ENCODE measurements at regions not wholly inside any gene's neighbourhood (a gene's known extent, or its start where the extent isn't known, plus 50 kb on each side); places are given as distances from the start of the nearest gene placed in this dataset.
A peak's percentile ranks its signal among the peaks of the same experiment; 100 is the strongest.

DNA sequence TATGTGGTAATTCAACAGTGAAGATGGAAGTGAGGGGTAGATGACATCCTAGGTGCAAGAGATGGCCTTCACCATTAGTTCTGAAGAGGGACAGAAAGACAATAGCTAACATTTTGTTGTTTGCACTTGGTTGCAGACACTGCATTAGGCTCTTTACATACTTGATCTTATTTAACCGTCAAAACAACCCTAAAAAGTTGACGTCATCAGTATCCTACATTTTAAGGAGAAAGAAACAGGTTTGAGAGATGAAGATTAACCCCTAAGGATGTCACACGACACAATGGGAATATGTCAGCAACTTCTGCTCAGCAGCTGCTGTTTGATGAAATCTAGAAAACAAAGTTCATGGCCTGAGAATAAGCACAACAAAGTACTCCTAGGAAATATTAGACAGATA, 72.6 kb upstream of the MC3R start:
- no peak for TF ChIP-seq ZFX (IDR thresholded peaks at IDR 0.05; ENCODE audit: borderline replicate concordance)
- TF ChIP-seq, protein P1, sequence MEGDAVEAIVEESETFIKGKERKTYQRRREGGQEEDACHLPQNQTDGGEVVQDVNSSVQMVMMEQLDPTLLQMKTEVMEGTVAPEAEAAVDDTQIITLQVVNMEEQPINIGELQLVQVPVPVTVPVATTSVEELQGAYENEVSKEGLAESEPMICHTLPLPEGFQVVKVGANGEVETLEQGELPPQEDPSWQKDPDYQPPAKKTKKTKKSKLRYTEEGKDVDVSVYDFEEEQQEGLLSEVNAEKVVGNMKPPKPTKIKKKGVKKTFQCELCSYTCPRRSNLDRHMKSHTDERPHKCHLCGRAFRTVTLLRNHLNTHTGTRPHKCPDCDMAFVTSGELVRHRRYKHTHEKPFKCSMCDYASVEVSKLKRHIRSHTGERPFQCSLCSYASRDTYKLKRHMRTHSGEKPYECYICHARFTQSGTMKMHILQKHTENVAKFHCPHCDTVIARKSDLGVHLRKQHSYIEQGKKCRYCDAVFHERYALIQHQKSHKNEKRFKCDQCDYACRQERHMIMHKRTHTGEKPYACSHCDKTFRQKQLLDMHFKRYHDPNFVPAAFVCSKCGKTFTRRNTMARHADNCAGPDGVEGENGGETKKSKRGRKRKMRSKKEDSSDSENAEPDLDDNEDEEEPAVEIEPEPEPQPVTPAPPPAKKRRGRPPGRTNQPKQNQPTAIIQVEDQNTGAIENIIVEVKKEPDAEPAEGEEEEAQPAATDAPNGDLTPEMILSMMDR (IDR thresholded peaks at IDR 0.05): no peak
- no peak overlapping the region for H3K27ac ChIP-seq

DNA sequence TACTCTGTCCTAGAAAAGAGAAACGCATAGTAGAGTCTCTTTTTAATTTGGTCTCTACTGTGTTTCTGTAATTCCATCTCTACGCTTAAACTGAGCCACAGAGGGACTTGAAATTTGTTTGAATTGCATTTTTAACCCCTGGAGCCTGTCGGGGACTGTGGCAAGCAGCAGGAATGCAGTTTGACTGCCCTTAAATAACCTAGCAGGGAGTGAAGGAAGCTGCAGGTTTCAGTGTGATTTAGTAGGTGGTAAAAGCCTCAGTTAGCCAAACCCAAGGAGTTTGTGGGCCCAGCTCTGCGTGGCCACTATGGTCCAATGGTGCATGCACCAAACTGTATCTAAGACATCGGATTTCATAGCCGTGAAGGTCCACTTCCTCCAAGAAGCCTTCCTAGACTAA, 70.3 kb upstream of the MC3R start:
- no peak overlapping the region for H3K27ac ChIP-seq
- TF ChIP-seq, protein P1 (IDR thresholded peaks at IDR 0.05): no peak
- no peak for TF ChIP-seq ZFX (IDR thresholded peaks at IDR 0.05; ENCODE audit: borderline replicate concordance)

DNA sequence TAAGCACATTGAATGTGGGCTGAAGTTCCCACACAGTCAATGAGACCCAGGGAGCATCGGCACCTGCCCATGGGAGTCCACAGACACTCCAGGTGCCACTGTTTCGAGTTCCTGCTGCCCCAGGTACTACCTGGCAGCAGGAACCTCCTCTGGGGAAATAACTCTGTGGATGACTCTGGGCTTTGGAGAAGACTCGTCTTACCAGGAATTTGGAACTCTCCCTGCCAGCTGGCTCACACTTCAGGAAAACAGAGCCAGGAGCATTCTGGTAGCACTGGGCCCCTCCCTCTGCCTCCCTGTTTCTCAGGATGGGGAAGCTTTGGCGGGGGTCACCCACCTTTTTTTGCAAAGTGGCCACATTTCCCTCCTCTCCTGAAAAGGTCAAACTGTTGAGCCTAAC, 69.5 kb upstream of the MC3R start:
- no peak for TF ChIP-seq ZFX (IDR thresholded peaks at IDR 0.05; ENCODE audit: borderline replicate concordance)
- TF ChIP-seq, protein P1 (IDR thresholded peaks at IDR 0.05): no peak
- H3K27ac ChIP-seq: no peak overlapping the region

DNA sequence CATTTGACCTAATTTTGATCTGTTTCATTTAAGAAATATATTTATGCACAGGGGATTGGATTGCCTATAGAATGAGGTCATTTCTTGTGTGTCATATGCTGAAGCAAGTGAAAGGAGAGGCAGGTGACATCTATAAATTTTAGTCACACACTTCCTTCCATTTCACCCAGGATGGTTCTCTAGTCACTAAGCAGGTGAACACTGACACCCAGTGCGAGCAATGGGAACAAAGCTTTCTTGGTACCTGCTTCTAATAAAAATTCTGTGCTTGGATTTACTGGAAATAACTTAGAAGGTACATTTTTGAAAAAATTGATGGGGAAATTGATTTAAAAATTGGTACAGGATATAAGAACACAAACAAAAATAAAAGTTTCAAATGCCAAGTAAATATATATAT, 66.9 kb upstream of the MC3R start:
- TF ChIP-seq, protein P1 (IDR thresholded peaks at IDR 0.05): peak; percentile 26
- TF ChIP-seq ZFX (IDR thresholded peaks at IDR 0.05; ENCODE audit: borderline replicate concordance): no peak
- H3K27ac ChIP-seq: no peak overlapping the region

DNA sequence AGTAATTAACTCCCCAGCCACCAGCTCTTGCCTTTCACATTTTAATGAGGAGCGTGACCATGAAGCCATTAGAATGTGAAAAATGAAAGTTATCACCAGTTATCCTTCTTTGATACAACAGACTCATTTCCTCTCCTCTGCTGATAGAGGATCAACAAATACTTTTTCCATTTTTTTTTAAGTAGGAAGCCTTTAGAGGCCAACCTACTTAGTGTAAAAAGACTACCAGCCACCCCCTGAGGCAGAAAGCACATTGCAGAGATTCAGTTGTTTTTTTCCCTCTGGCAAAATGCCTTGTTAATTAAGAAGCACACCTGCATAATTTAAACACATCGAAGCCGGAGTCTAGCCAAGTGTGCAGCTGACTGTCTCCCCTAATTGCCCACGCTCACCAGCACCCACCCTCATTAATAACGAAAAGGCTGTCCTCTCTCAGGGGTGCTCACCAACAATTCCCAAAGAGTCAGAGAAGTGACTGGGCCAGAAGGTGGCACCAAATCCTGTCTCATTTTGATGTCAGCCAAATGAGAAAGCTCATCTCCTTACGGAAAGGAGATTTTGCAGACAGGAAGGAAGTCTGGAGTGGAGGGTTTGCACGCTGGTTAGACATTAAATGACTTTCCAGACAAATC, 60.9 kb upstream of the MC3R start:
- no peak overlapping the region for H3K27ac ChIP-seq
- no peak for TF ChIP-seq ZFX (IDR thresholded peaks at IDR 0.05; ENCODE audit: borderline replicate concordance)
- TF ChIP-seq, protein P1 (IDR thresholded peaks at IDR 0.05): peak; percentile 17; the same call in 1 of the 2 replicates

DNA sequence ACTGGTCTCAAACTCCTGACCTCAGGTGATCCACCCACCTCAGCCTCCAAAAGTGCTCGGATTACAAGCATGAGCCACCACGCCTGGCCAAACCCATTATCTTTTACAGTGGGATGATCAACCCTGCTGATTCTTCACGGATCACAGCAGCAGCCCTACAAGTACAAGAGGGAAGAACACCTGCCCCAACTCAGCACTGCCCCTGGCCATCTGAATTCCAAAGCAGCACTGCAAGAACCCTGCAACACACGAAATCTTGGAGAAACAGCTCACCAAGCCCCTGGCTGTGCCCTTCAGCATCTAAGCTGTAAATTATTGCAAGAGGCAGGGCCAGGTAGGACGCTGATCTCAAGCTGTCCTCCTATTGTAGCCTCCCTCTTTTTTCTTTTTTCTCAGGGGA, 54.5 kb upstream of the MC3R start:
- no peak for TF ChIP-seq ZFX (IDR thresholded peaks at IDR 0.05; ENCODE audit: borderline replicate concordance)
- TF ChIP-seq, protein P1 (IDR thresholded peaks at IDR 0.05): no peak
- H3K27ac ChIP-seq: no peak overlapping the region

DNA sequence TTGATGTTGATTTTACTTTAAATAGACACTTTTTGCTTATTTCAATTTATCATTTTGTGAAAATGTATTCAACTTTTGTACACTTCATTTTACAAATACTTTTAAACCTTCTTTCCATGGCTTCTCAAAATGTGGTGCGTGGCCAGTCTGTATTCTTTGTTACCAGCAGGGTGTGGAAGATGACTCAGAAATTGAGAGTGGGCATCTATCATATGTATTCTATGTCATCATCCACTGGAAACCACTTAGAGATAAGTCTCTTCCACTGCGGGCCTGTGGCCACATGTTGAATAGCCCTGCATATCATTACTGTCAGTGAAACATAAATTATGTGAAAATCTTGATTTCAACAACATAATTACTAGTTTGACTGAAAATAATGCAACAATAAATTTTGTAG, 52.6 kb upstream of the MC3R start:
- no peak overlapping the region for H3K27ac ChIP-seq
- TF ChIP-seq, protein P1 (IDR thresholded peaks at IDR 0.05): no peak
- no peak for TF ChIP-seq ZFX (IDR thresholded peaks at IDR 0.05; ENCODE audit: borderline replicate concordance)

All from 22Rv1 (cell line).